C4-2B (cell line): ENCODE measurements at regions not wholly inside any gene's neighbourhood (a gene's known extent, or its start where the extent isn't known, plus 50 kb on each side); places are given as distances from the start of the nearest gene placed in this dataset.

Experiments
- CTCF ChIP-seq: fragments of 450-650 bp; conservative IDR thresholded peaks from 2 replicates; pipeline ENCODE4 v1.5.1; 2017; ENCODE audit warnings: mild to moderate bottlenecking
- ZFX ChIP-seq: fragments of 450-650 bp; IDR thresholded peaks from 2 replicates; pipeline ENCODE4 v1.6.1; 2017

GRCh38 chr11:91608677-91609076 lies 615.9 kb upstream of the FAT3 start:
- TF ChIP-seq CTCF, result no peak
- no peak for TF ChIP-seq ZFX
